Fibroblast of skin of back (primary cell): ENCODE measurements at regions not wholly inside any gene's neighbourhood (a gene's known extent, or its start where the extent isn't known, plus 50 kb on each side); places are given as distances from the start of the nearest gene placed in this dataset.
A peak's percentile ranks its signal among the peaks of the same experiment; 100 is the strongest.

Experiments
- DNase-seq: peaks from one replicate; pipeline ENCODE4 v3.0.0-alpha.2; 2013

DNA sequence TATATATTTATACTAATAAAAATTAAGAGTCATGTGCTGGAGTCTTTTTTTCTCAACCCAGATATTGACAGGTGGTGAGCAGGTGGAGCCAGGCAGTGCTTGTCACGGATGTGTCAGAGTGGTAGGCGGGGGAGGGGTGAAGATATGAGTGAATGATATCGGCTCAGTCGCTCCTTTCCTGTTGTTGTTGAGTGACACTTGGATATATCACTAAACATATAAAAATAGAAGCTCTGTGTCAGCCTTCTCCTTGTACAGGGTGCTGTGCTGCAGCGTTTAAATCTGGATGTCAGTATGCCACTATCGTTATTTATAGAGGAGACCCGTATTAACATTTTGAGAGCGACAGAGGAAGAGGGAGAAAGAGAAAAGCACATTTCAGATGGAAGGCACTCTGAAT, 339.6 kb downstream of the NUF2 start:
- no peak for DNase-seq

DNA sequence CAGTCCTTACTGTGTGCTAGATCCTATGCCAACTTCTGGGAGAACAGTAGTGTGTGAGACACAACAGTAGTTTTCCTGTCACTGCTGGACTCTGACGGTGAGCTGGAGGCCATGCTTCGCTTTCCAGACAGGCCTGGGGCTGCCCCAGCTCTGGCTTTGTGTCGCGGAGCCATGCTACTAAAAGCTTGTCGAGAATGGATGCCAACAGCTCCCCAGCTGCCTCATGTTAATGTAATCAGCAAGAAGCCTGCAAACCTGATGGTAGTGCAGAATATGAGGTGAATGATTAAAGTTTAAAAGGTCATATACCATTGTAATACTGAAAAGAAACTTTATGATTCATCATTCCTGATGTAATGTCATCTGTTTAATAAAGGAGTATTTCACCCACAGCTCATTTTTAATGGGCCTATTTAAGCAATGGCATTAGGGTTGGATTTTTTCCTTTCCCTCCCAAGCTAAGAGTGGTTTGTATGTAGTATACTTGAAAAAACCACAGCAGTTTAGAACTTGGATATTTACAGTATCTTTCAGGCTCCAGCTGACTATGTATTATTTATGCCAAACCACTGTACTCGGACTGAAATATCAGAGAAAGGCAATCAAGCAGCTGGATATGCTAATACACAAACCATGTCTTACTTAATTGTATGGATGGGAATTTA, 343.0 kb downstream of the NUF2 start:
- DNase-seq: no peak

DNA sequence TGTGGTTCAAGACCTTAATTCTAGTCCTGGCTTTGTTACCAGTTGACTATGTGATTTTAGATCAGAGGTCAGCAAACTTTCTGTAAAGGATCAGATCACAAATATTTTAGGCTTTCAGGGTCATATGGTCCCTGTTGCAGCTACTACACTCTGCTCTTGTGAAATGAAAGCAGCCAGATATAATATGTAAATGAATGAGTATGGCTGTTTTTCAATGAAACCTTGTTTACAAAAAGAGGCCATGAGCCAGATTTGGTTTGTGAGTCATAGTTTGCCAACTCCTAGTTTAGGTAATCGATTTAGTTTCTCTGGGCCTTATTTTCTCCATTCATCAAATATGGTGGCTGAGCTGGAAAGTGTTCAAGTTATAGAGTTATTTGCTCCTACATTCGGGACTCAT, 346.7 kb downstream of the NUF2 start:
- no peak for DNase-seq

DNA sequence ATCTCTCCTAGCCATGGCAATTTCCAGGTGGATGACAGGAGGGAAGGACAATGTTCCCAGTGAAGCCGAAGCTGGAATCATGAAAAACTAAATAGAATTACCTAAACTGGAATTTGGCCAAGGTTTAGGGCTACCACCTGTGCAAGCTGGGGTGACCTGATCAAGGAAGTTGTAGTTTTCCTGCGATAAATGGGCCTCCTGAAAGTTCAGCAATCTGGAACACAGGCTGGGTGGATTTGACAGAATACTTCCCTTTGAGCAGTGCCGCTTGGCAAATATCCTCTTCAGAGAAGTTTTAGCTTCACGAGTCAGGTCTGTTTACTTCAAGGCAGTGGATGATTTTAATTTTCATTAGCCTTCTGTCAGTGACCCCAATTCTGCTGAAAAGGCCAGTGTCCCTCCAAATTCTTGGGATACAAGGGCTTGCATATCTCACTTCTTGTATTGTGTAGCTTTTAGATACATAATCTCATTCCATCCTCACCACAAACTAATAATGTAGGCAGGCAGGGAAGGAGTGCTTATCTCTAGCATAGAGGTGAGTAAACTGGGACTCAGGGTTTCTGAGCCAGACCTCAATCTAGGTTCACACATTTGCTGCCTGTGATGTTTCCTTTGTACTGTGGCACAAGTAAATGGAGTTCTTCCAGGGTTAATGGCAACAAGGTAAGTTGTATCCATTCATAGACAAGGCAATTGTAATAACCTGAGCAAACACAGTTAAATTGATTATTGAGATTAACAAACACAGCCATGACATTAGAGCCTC, 349.4 kb downstream of the NUF2 start:
- DNase-seq: no peak

DNA sequence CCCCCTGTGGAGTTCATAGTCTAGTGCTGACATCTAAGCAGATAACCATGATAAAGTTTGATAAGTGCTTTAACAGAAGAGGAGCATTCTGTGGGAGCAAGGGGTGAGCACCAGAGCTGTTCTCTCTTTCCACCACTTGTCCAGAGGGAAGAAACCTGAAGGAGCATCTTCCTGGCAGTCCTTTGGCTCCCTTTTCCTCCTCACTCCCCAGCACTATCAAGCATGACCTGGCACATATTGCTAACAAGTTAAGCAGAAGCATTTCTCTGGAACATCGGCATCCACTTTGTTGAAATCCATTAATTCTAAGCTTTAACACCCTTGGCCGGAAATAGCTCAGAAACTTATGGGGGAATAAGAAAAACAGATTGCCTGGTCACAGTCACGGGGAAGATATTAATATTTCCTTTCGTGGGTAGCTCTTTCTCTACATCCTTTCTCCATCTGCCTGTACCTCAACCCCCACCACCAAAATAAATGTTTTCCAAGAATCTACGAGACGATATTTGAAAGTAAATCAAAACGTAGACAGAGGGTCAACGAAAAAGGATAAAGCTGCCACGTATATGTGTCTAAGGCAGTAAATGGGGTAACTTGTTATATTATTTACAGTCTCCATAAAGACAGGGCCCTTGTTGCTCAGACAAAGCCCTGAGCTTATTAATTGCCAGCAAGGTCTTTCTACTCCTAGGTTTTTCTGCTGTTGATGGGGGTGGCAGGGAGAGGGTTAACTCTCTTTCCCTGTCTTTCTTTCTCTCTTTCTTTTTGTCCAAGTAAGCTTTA, 351.4 kb downstream of the NUF2 start:
- DNase-seq: peak; percentile 7

DNA sequence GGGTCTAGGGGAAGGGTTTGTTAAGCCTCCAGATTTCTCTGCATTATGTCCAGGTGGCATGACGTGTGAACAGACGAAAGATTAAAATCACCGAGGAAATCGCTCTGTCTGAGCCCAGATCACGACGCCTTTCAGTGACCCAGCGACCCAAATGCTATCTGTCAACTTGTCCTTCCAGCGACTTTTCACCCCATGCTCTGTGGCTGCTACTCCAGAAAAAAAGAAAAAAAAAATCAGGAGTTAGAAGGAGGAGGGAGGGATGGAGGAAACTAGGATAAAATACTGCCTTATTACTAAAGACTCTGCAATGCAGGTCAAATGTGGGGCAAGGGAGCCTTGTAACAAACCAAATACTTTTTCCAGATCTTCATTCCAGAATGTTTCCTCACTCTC, 352.0 kb downstream of the NUF2 start:
- peak; percentile 50 for DNase-seq

DNA sequence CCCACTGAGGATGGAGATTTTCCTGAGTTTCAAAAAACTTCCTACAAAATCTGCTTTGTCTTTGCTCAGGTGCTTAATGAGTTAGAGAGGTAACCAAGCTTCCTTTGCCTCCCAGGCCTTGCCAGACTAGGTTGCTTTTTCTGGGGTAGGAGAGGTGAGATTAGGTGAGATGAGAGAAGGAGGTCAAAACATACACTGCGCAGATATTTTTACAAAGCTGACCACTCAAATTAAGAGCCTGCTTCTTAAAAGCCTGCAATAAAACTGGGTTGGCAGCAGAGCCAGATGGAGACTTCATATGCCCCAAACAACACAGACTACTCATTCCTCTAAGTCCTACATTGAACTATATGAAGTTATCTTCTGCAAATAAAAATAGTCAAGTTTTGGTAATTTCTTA, 352.5 kb downstream of the NUF2 start:
- no peak for DNase-seq

DNA sequence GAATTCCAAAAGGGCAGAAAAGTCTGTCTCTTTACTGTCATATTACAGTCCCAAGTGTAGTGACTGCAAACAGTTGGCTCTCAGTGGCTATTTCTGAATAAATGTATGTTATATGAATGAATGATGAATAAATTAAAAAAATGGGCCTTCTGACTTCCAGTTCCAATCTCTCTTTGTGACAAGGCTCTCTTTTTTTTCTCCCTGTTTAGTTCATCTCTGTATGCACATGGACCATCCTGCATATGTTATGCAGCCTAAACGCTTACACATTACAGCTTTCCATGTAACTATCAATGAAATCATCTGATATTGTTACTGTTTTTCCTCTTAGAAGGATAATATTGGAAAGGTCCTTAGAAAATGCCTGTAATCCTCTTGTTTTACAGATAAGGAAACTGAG, 363.0 kb downstream of the NUF2 start:
- no peak for DNase-seq

DNA sequence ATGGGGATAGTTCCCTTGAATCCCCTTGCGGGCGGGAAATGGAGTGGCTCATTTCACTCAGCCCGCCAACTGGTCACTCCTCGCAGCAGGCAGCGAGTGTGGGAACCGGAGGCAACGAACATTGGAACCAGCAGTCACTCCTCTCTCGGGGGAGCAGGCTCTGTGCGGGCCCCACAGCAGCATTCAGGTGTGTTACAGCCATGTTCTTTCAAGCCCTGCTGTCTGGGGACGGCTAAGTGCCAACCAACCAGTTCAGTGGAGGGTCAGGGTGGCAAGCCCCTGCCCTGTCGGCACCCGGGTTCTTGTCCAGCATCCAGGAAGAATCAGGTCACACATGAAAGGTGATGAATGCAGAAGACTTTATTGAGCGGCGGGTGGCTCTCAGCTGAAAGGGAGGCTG, 370.5 kb downstream of the NUF2 start:
- no peak for DNase-seq

DNA sequence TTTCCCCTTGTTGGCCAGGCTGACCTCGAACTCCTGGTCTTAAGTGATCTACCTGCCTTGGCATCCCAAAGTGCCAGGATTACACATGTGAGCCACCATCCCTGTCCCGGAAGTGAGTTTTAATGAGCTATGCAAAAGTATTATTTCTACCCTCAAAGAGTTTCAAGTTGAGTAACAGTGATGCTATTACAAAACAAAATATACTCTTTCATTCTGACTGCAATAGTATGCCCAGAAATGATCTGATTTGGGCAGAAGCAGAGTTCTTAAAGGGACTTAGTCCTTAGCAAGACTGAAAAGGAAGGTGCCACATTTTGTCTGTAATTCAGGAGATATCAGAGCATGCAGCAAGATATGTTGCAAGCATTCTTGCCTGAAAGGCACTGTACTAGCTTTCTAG, 375.4 kb downstream of the NUF2 start:
- DNase-seq: no peak

DNA sequence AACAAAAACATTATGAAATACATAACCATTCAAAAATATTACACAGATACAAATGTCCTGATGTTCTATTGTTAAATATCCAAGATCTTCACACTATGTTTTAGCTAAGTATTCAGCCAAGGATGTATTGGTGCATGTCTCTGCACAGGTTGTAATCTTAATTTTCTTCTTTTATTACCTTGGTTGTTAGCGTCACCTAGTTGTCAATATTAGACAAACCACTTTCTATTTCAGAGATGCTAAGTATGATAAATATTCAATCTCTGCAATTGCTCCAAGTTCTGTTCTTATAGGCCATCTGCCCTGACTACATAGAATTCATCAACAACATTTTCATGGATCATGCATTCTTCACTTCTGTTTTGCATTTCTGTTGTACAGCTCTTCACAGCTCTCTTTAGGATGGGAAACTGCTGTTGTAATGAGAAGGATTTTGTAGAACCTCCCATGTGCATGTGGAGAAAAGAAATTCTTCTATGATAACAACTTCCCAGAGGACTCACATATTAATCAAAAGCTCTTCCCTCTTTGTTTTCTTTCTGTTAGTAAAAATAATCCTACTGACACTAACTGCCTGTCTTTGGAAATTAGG, 380.1 kb downstream of the NUF2 start:
- DNase-seq: peak; percentile 6

DNA sequence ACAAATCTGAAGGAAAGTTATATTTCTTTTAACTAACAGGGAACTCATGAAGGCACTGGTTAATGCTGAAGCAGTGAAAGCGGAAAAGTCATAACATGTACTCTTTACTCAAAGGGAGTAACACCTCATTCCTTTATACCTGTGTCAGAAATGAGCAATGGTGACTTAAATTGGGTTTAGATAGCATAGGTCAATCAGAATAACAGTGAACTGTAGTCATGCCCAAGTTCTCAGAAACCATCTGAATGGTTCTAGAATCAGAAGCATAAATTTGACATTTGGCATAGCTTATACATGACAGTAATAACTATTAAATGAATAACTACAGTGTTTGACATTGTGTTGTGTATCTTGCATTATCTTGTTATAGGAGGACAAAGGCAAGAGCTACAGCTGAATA, 382.0 kb downstream of the NUF2 start:
- DNase-seq: no peak

DNA sequence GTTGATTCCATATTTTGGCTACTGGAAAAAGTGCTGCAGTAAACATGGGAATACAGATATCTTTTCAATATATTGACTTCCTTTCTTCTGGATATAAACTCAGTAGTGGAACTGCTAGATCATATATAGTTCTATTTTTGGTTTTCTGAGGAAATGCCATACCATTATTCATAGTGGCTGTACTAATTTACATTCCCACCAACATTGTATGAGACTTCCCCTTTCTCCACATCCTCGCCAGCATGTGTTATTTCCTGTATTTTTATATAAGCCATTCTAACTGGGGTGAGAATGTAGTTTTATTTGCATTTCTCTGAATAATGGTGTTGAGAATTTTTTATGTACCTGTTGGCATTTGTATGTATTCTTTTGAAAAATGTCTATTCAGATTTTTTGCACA, 385.2 kb downstream of the NUF2 start:
- peak; percentile 43 for DNase-seq

DNA sequence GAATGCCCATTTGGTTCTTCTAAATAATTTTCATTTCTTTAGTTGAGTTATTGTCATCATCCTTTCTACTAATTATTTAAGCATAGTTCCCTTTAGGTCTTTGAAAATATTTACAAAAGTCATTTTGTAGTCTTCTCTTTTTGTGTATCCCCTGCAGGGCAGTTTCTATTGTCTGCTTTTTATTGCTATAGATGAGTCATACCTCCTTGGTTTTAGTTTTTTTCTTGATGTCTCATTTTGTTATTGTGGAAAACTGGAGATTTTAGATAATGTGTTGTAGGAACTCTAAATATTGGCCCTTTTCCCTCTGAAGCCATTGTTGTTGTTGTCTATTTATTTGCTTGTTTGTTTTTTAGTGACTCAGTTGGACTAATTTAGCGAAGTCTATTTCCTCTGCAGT, 387.9 kb downstream of the NUF2 start:
- DNase-seq: peak; percentile 12

DNA sequence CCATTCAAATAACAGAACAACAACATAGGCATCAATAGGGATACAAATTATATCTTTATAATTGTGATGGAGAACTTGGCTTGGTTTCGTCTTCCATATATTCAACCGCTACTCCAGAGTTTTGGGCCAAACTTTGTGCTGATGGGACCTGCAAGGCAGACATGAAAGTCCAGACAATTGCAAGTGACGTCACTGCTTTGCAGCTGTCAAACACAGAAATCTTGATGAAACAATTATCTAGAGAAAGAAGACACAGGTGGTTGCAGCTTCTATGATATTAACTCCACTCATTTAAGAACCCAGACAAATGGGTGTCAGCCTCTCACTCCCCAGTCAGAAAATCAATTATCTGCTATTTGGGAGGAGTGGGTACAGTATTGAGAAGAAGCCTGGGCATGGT, 390.6 kb downstream of the NUF2 start:
- DNase-seq: no peak

DNA sequence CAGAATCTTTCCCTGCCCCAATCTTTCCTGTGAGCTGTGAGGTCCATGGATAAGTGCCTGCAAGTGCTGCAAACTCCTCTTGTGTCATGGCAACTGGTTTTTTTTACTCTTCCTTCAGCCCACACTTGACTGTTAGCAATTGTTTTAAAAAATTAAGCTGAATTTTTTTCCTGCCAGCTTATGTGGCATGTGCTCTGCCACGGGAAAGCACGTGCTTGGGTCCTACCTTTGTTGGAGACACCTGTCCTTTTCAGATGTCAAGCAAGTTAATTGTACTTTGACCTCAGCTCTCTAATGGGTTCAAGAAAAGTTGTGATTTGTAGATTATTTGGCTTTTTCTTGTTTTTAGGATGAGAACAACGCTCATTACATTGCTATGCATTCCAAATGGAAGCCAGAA, 398.5 kb downstream of the NUF2 start:
- DNase-seq: no peak

DNA sequence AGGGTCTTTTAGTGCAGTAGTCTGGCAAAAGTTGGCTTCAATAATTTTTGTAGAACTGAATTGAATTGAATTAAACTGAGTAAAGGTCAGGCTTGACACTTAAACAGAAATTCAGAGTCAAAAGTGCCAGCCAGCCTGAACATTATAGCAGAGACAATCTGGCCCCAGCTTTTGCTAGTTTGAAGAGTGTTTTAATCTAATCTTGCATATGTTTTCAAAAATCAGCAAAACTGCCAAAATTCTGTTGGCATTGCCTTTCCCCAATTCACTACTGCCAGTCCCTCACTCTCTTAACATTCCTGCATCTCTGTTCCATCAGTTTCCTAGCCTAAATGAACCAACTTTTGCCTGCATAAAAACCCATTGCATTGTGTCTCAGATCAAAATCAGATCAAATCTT, 403.8 kb downstream of the NUF2 start:
- DNase-seq: no peak

DNA sequence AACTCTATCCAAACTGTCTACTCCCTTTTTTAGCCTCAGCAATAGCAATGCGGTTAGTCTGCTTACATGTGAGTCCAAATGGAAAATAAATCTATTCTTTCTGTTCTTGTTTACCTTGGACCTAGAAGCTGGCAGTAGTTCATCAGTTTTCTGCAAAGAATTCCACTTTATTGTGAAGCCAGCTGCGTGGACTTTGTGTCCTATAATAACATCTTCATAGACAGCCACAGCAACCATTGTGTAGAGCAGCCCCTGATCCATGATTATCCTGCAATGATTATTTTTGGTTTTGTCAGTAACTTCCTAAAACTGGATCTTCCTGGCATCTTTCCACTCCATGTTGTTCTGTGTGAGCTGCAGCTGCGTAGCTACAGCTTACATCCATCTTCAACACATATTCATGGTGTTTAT, 408.7 kb downstream of the NUF2 start:
- no peak for DNase-seq

DNA sequence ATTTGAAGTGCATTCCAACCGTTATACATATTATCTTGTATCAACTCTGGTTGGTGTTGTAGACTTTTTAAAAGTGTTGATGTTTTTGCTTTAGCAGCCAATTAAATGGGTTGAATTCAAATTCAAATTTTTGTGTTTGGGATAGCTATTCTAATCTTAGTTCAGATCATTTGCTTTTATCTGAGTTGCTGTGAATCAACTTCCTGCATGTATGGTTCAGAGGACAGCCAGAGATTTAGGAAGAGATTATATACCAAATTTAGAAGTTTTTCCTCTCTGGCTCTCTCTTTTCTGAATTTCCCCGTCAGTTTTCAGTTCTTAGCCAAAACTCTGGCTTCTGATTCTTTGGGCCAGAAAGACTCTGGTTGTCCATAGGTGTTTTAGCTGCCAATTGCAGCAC, 415.5 kb downstream of the NUF2 start:
- peak; percentile 26 for DNase-seq

DNA sequence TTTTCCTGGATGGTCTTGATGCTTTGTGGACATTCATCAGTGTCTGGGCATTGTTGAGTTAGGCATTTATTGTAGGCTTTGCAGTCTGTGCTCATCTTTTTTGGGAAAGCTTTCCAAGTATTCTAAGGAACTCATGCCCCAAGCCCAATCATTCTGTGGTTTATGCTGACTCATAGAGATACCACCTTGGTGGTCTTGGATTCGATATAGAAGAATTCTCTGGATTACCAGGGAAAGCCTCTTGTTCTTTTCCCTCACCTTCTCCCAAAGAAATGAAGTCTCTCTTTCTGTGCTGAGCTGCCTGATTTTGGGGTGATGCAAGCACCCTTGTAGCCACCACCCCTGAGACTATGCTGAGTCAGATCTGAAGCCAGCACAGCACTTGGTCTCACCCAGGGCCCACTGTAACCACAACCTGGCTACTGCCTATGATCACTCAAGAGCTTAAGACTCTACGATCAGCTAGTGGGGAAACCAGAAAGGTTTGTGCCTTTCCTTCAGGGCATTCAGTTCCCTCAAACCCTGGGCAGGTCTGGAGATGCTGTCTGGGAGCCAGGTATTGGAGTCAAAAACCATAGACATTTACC, 422.6 kb downstream of the NUF2 start:
- peak; percentile 20 for DNase-seq

DNA sequence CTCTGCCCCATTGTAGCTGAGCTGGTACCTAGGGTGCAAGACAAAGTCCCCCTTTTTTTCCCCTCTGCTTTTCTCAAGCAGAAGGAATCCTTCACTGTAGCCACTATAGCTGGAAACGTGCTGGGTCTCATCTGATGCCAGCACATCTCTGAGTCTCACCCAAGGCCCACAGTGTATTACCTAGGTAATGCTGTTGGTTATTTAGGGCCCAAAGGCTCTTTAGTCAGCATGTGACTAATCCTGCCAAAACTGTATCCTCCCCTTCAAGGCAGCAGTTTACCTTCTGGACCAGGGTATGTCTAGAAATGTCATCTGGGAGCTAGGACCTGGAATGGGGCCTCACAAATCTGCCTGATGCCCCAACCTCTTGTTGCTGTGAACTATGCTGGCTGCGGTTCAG, 423.4 kb downstream of the NUF2 start:
- DNase-seq: no peak

DNA sequence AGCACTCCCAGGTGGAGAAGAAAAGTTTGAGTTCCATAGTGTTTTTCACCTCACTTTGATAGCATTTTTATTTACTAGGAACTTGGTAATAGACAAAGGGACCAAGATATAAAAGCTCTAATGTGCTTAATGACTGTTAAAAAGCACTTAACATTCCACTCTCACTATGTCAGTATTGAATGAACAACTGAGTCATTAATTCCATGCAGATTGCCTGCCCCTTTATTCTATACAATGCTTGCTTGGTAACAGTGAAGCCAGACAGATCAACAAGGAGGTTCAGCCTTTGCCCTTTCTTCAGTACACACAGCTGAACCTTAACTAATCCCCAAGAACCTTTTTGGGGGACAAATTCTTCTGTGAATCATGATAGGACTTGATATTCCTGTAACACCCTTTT, 425.5 kb downstream of the NUF2 start:
- peak; percentile 11 for DNase-seq

DNA sequence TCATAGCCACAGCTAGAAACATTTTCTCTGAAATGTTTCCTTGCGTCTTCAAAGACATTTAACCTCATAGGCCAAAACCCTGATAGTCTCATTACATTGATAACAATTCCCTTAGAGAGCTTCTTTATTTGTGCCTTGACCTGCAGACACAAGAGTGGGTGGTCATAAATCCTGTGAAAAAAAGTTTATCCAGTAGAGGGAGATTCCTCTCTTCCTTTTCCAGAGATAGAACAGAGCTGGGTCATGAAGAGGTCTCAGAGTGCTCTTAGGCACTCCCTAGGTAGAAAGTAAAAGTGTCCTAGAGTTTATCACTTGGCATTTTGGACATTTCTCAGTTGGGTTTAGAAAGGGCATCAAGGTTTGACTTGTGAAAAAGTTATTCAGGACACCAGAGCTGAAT, 426.1 kb downstream of the NUF2 start:
- no peak for DNase-seq
